ENCODE measurements at regions not wholly inside any gene's neighbourhood (a gene's known extent, or its start where the extent isn't known, plus 50 kb on each side); places are given as distances from the start of the nearest gene placed in this dataset.

- ChIA-PET POLR2A (no interaction called here), CTCF (no interaction called here)
- Histone ChIP-seq H3K4me1 (ENCODE audit: insufficient read depth, low read length) (no peaks in the 10 kb centered on the region), H3K27ac (ENCODE audit: low read depth in 1 of 2, low read length in 2 of 2) (no peak overlapping the region), H3K4me3 (ENCODE audit: low read length) (no peak overlapping the region), H3K9me3 (ENCODE audit: control insufficient read depth in 1 of 2, insufficient read depth in 1 of 2, low read length in 2 of 2) (no peaks in the 10 kb centered on the region), H3K27me3 (ENCODE audit: control insufficient read depth in 1 of 2, insufficient read depth in 2 of 2, low read length in 2 of 2) (no peaks in the 10 kb centered on the region), H3K36me3 (ENCODE audit: insufficient read depth, low read length) (no peaks in the 10 kb centered on the region)
- H3K9me3 Mint-ChIP-seq, result peaks cover 8% of the 10 kb centered on the region
- H3K4me1 Mint-ChIP-seq (ENCODE audit: low read depth), result no peaks in the 10 kb centered on the region
- no peak for TF ChIP-seq CTCF (IDR thresholded peaks at IDR 0.05)
- no peaks in the 10 kb centered on the region for H3K27me3 Mint-ChIP-seq
- no peak overlapping the region for H3K4me3 Mint-ChIP-seq
- intact Hi-C loops (cut with DNase I, micrococcal nuclease), result no loop called here
- DNase-seq (no peak), ATAC-seq (ENCODE audit: poor library complexity) (no peak)
- H3K27ac Mint-ChIP-seq, result no peak overlapping the region
- no peaks in the 10 kb centered on the region for H3K36me3 Mint-ChIP-seq (ENCODE audit: low read depth)
Measured at GRCh38 chr10:106226828-106227227, 937.7 kb downstream of the SORCS1 start.

- H3K27me3 ChIP-seq (ENCODE audit: control insufficient read depth in 1 of 2, insufficient read depth in 2 of 2, low read length in 2 of 2), result no peaks in the 10 kb centered on the region
- no peak overlapping the region for H3K27ac Mint-ChIP-seq
- no peaks in the 10 kb centered on the region for H3K27me3 Mint-ChIP-seq
- no peaks in the 10 kb centered on the region for H3K36me3 ChIP-seq (ENCODE audit: insufficient read depth, low read length)
- ChIA-PET POLR2A (no interaction called here), CTCF (no interaction called here)
- H3K4me1 Mint-ChIP-seq (ENCODE audit: low read depth), result no peaks in the 10 kb centered on the region
- TF ChIP-seq CTCF (IDR thresholded peaks at IDR 0.05), result no peak
- H3K36me3 Mint-ChIP-seq (ENCODE audit: low read depth), result no peaks in the 10 kb centered on the region
- no peaks in the 10 kb centered on the region for H3K4me1 ChIP-seq (ENCODE audit: insufficient read depth, low read length)
- DNase-seq (no peak), ATAC-seq (ENCODE audit: poor library complexity) (no peak)
- peaks cover 6% of the 10 kb centered on the region for H3K9me3 Mint-ChIP-seq
- H3K27ac ChIP-seq (ENCODE audit: low read depth in 1 of 2, low read length in 2 of 2), result no peak overlapping the region
- no peak overlapping the region for H3K4me3 ChIP-seq (ENCODE audit: low read length)
- H3K4me3 Mint-ChIP-seq, result no peak overlapping the region
- no peaks in the 10 kb centered on the region for H3K9me3 ChIP-seq (ENCODE audit: control insufficient read depth in 1 of 2, insufficient read depth in 1 of 2, low read length in 2 of 2)
- intact Hi-C loops (cut with DNase I, micrococcal nuclease), result no loop called here
Measured at GRCh38 chr10:106226142-106226541, 938.4 kb downstream of the SORCS1 start.

- no peak for TF ChIP-seq CTCF (IDR thresholded peaks at IDR 0.05)
- Mint-ChIP-seq H3K27ac (no peak overlapping the region), H3K27me3 (no peaks in the 10 kb centered on the region), H3K4me1 (ENCODE audit: low read depth) (no peaks in the 10 kb centered on the region), H3K36me3 (ENCODE audit: low read depth) (no peaks in the 10 kb centered on the region), H3K9me3 (peaks cover 6% of the 10 kb centered on the region), H3K4me3 (no peak overlapping the region)
- H3K36me3 ChIP-seq (ENCODE audit: insufficient read depth, low read length), result no peaks in the 10 kb centered on the region
- no peaks in the 10 kb centered on the region for H3K9me3 ChIP-seq (ENCODE audit: control insufficient read depth in 1 of 2, insufficient read depth in 1 of 2, low read length in 2 of 2)
- no peaks in the 10 kb centered on the region for H3K4me1 ChIP-seq (ENCODE audit: insufficient read depth, low read length)
- H3K27me3 ChIP-seq (ENCODE audit: control insufficient read depth in 1 of 2, insufficient read depth in 2 of 2, low read length in 2 of 2), result no peaks in the 10 kb centered on the region
- H3K27ac ChIP-seq (ENCODE audit: low read depth in 1 of 2, low read length in 2 of 2), result no peak overlapping the region
- CTCF ChIA-PET, result no interaction called here
- intact Hi-C loops (cut with DNase I, micrococcal nuclease), result no loop called here
- POLR2A ChIA-PET, result no interaction called here
- no peak for ATAC-seq (ENCODE audit: poor library complexity)
- H3K4me3 ChIP-seq (ENCODE audit: low read length), result no peak overlapping the region
- no peak for DNase-seq
Measured at GRCh38 chr10:106224676-106225075, 939.8 kb downstream of the SORCS1 start.
